ENCODE measurements at regions not wholly inside any gene's neighbourhood (a gene's known extent, or its start where the extent isn't known, plus 50 kb on each side); places are given as distances from the start of the nearest gene placed in this dataset.
"Not testable (repeated sequence)": the region's sequence is repeated elsewhere in the genome, so short reads cannot be mapped to it uniquely, and the experiment has no call there.

GRCh38 chr3:64365877-64366276, 140.6 kb upstream of the PRICKLE2 start:
- Histone ChIP-seq H3K4me3 (ENCODE audit: low read depth, low read length) (no peak overlapping the region), H3K9me3 (no peaks in the 10 kb centered on the region), H3K27me3 (replicated peaks; ENCODE audit: control insufficient read depth, insufficient read depth, low read length) (no peaks in the 10 kb centered on the region), H3K4me1 (no peaks in the 10 kb centered on the region), H3K36me3 (ENCODE audit: control insufficient read depth, insufficient read depth, low read length) (no peaks in the 10 kb centered on the region)
- no peak for TF ChIP-seq CTCF (IDR thresholded peaks at IDR 0.05; ENCODE audit: insufficient read depth in 1 of 2, low read depth in 1 of 2, low read length in 1 of 2, severe bottlenecking in 1 of 2, unreplicated experiment in 1 of 2)
- Mint-ChIP-seq H3K27ac (ENCODE audit: unreplicated experiment) (no peak overlapping the region), H3K27me3 (ENCODE audit: insufficient read depth, unreplicated experiment) (no peaks in the 10 kb centered on the region), H3K36me3 (ENCODE audit: insufficient read depth, unreplicated experiment) (no peaks in the 10 kb centered on the region), H3K9me3 (ENCODE audit: unreplicated experiment) (no peaks in the 10 kb centered on the region), H3K4me1 (ENCODE audit: low read depth, unreplicated experiment) (no peaks in the 10 kb centered on the region), H3K4me3 (ENCODE audit: unreplicated experiment) (no peak overlapping the region)
- no peak for DNase-seq
- ChIA-PET POLR2A (no interaction called here), CTCF (no interaction called here)
- BruUV-seq (replicated peaks): no TSS peak
- intact Hi-C loops (cut with micrococcal nuclease; ENCODE audit: unreplicated experiment): no loop called here

GRCh38 chr3:64363842-64364241, 138.6 kb upstream of the PRICKLE2 start:
- POLR2A ChIA-PET: no interaction called here
- H3K27ac Mint-ChIP-seq (ENCODE audit: unreplicated experiment): no peak overlapping the region
- no peak for TF ChIP-seq CTCF (IDR thresholded peaks at IDR 0.05; ENCODE audit: insufficient read depth in 1 of 2, low read depth in 1 of 2, low read length in 1 of 2, severe bottlenecking in 1 of 2, unreplicated experiment in 1 of 2)
- H3K36me3 ChIP-seq (ENCODE audit: control insufficient read depth, insufficient read depth, low read length): no peaks in the 10 kb centered on the region
- no peaks in the 10 kb centered on the region for H3K27me3 Mint-ChIP-seq (ENCODE audit: insufficient read depth, unreplicated experiment)
- intact Hi-C loops (cut with micrococcal nuclease; ENCODE audit: unreplicated experiment): no loop called here
- no peaks in the 10 kb centered on the region for H3K9me3 Mint-ChIP-seq (ENCODE audit: unreplicated experiment)
- CTCF ChIA-PET: no interaction called here
- no peaks in the 10 kb centered on the region for H3K27me3 ChIP-seq (replicated peaks; ENCODE audit: control insufficient read depth, insufficient read depth, low read length)
- no TSS peak for BruUV-seq (replicated peaks)
- H3K9me3 ChIP-seq: no peaks in the 10 kb centered on the region
- H3K4me3 ChIP-seq (ENCODE audit: low read depth, low read length): no peak overlapping the region
- no peak for DNase-seq
- no peaks in the 10 kb centered on the region for H3K4me1 Mint-ChIP-seq (ENCODE audit: low read depth, unreplicated experiment)
- no peaks in the 10 kb centered on the region for H3K4me1 ChIP-seq
- no peak overlapping the region for H3K4me3 Mint-ChIP-seq (ENCODE audit: unreplicated experiment)
- no peaks in the 10 kb centered on the region for H3K36me3 Mint-ChIP-seq (ENCODE audit: insufficient read depth, unreplicated experiment)

- Histone ChIP-seq H3K9me3 (no peaks in the 10 kb centered on the region), H3K36me3 (ENCODE audit: control insufficient read depth, insufficient read depth, low read length) (no peaks in the 10 kb centered on the region), H3K4me1 (no peaks in the 10 kb centered on the region), H3K27me3 (replicated peaks; ENCODE audit: control insufficient read depth, insufficient read depth, low read length) (no peaks in the 10 kb centered on the region), H3K4me3 (ENCODE audit: low read depth, low read length) (no peak overlapping the region)
- no peaks in the 10 kb centered on the region for H3K27me3 Mint-ChIP-seq (ENCODE audit: insufficient read depth, unreplicated experiment)
- H3K9me3 Mint-ChIP-seq (ENCODE audit: unreplicated experiment): no peaks in the 10 kb centered on the region
- H3K4me3 Mint-ChIP-seq (ENCODE audit: unreplicated experiment): no peak overlapping the region
- intact Hi-C loops (cut with micrococcal nuclease; ENCODE audit: unreplicated experiment): no loop called here
- no peak overlapping the region for H3K27ac Mint-ChIP-seq (ENCODE audit: unreplicated experiment)
- POLR2A ChIA-PET: no interaction called here
- TF ChIP-seq CTCF (IDR thresholded peaks at IDR 0.05; ENCODE audit: insufficient read depth in 1 of 2, low read depth in 1 of 2, low read length in 1 of 2, severe bottlenecking in 1 of 2, unreplicated experiment in 1 of 2): no peak
- DNase-seq: no peak
- no peaks in the 10 kb centered on the region for H3K4me1 Mint-ChIP-seq (ENCODE audit: low read depth, unreplicated experiment)
- no peaks in the 10 kb centered on the region for H3K36me3 Mint-ChIP-seq (ENCODE audit: insufficient read depth, unreplicated experiment)
- BruUV-seq (replicated peaks): no TSS peak
- CTCF ChIA-PET: no interaction called here
These were observed 136.9 kb upstream of the PRICKLE2 start for GRCh38 chr3:64361962-64362735.

GRCh38 chr3:64361036-64361435, 135.8 kb upstream of the PRICKLE2 start:
- BruUV-seq (replicated peaks); H3K4me3 Mint-ChIP-seq (ENCODE audit: unreplicated experiment); H3K9me3 ChIP-seq; H3K36me3 Mint-ChIP-seq (ENCODE audit: insufficient read depth, unreplicated experiment); POLR2A ChIA-PET; intact Hi-C loops (cut with micrococcal nuclease; ENCODE audit: unreplicated experiment); H3K4me1 ChIP-seq; H3K27me3 Mint-ChIP-seq (ENCODE audit: insufficient read depth, unreplicated experiment); DNase-seq; H3K4me3 ChIP-seq (ENCODE audit: low read depth, low read length); CTCF ChIA-PET; H3K27me3 ChIP-seq (replicated peaks; ENCODE audit: control insufficient read depth, insufficient read depth, low read length); H3K4me1 Mint-ChIP-seq (ENCODE audit: low read depth, unreplicated experiment); H3K36me3 ChIP-seq (ENCODE audit: control insufficient read depth, insufficient read depth, low read length); H3K27ac Mint-ChIP-seq (ENCODE audit: unreplicated experiment); H3K9me3 Mint-ChIP-seq (ENCODE audit: unreplicated experiment): not testable (repeated sequence)
